ENCODE measurements at regions not wholly inside any gene's neighbourhood (a gene's known extent, or its start where the extent isn't known, plus 50 kb on each side); places are given as distances from the start of the nearest gene placed in this dataset.

DNA sequence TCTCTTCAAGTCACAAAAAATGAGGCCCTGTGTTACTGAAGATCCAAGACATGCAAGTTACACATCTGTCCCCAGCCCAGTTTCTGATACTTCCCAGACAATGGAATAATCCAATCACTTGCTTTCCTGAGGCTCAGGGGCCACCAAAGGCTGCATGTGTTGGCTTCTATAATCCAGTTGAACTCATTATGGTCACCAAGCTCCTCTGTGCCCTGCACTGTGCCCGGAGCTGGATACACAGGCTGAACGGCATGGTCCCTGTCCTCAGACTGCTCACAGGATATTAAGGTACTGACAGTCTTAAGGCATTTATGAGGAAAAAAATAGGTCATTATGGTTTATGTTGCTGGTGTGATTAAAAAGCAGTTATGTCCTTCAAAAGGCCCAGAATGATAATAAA, 117.0 kb upstream of the SYT6 start:
- TF ChIP-seq, protein P1, sequence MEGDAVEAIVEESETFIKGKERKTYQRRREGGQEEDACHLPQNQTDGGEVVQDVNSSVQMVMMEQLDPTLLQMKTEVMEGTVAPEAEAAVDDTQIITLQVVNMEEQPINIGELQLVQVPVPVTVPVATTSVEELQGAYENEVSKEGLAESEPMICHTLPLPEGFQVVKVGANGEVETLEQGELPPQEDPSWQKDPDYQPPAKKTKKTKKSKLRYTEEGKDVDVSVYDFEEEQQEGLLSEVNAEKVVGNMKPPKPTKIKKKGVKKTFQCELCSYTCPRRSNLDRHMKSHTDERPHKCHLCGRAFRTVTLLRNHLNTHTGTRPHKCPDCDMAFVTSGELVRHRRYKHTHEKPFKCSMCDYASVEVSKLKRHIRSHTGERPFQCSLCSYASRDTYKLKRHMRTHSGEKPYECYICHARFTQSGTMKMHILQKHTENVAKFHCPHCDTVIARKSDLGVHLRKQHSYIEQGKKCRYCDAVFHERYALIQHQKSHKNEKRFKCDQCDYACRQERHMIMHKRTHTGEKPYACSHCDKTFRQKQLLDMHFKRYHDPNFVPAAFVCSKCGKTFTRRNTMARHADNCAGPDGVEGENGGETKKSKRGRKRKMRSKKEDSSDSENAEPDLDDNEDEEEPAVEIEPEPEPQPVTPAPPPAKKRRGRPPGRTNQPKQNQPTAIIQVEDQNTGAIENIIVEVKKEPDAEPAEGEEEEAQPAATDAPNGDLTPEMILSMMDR (conservative IDR thresholded peaks at IDR 0.05; ENCODE audit: low read depth, low read length) = no peak
- TF ChIP-seq EZH2 (IDR thresholded peaks at IDR 0.05; ENCODE audit: low read length, unreplicated experiment) = no peak
- no peak for TF ChIP-seq EZH2phosphoT487 (IDR thresholded peaks at IDR 0.05; ENCODE audit: borderline replicate concordance, low read length)
